ENCODE measurements at regions not wholly inside any gene's neighbourhood (a gene's known extent, or its start where the extent isn't known, plus 50 kb on each side); places are given as distances from the start of the nearest gene placed in this dataset.
"Not testable (repeated sequence)": the region's sequence is repeated elsewhere in the genome, so short reads cannot be mapped to it uniquely, and the experiment has no call there.

DNA sequence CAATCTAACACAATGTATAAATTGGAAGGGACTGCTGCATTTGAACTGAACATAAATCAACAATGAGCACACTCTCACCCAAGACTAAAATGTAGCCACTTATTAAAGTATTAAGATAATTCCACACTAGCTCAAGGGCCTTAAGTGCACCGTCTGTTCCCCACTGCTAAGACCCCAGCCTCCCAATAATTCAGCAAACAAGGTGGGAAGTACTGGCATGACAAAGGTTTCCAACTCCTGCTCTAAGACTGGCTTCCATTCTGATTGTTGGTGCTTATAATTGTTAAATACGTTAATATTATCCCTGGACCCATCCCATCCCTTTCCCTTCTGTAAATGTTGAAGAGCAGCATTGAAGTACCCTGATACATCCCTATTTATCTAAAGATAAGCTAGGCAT lies 636.7 kb downstream of the NR2F1-AS1 start:
- DNase-seq (ENCODE audit: low spot score) (no peak), FAIRE-seq (no peak)

DNA sequence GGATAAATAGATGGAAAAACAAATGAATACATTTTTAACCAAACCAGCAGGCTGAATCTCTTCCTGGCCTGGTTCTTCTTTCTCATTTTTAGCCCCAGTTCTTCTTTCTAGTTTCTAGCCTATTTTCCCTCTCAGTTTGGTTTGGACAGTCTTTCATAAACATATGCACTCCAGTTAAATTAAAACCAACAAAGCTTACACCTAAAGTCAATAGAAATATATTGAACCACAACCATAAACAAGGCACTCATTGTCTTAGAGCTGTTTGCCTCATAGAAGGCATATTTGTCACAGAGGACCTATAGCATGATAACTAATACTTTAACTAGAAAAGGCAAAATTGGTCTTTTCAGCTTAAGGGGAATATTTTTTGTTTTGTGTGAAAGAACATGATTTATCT lies 638.3 kb downstream of the NR2F1-AS1 start:
- DNase-seq (ENCODE audit: low spot score) = no peak
- FAIRE-seq = no peak

DNA sequence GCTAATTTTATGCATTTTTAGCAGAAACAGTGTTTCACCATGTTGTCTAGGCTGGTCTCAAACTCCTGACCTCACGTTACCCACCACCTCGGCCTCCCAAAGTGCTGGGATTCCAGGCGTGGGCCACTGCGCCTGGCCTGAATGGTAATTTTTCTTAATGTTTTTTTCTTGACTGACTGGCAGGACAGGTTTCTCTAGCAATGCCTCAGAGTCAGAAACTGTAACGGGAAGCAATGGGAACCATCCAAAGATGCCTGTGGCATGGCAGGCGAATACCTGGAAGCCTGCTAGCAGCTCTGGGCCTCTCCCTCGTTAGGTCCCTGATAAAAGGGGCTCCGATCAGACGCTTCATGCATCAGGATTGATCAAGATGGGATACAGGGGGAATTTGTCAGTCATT lies 639.2 kb downstream of the NR2F1-AS1 start:
- no peak for FAIRE-seq
- no peak for DNase-seq (ENCODE audit: low spot score)

DNA sequence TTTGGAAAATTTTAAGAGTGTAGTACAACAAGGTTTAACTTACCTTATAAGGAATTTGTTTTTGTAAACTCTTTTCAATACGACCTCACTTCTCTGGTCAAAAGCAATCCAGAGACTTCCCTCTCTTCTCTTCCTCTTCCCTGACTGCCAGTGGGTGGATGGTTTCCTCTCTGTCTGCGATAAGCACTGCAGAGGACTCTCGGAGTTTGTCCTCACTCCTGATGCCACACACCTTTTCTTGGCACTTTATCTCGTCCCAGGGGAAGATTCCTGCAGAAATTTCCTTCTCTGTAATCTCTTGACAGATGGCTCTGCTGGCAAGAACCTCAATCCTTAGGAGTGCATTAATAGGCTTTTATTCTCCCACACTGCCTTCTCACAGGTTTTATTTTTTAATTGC lies 641.6 kb downstream of the NR2F1-AS1 start:
- DNase-seq (ENCODE audit: low spot score) (no peak), FAIRE-seq (no peak)

DNA sequence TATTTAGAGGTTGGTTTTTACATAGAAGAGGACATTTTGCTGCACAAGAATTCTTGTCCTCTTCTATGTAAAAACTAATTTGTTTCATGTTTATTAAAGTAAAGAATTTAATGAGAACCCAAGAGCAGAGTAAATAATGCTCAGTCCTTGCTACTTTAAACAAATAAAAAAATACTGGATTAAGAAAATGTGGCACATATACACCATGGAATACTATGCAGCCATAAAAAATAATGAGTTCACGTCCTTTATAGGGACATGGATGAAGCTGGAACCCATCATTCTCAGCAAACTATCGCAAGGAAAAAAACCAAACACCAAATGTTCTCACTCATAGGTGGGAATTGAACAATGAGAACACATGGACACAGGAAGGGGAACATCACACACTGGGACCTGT lies 643.6 kb downstream of the NR2F1-AS1 start:
- FAIRE-seq; DNase-seq (ENCODE audit: low spot score): not testable (repeated sequence)

GRCh38 chr5:92930057-92930456 lies 651.0 kb downstream of the NR2F1-AS1 start:
- no peak for DNase-seq (ENCODE audit: low spot score)
- no peak for FAIRE-seq

DNA sequence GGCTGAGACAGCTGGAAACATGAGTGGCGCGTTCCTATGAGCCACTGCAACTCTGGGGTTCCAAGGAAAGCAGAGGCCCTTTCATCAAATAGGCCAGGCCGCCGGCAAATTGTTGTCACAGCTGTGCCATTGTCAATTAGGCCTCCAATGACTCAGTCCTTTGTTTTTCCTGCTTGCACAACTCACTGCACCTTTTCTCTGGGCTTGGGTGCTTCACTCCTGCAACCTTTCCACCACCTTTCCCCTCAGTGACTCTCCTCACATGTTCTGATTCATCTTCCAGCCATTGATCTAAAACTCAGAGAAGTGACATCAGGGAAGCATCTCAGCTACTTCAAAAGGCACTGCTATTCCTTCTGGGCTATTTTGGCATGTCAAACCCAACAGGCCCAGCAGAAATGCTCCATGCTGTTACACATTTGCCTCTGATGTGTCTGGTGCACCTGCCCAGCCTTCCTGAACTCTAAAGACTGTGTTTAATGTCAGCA lies 653.7 kb downstream of the NR2F1-AS1 start:
- no peak for DNase-seq (ENCODE audit: low spot score)
- no peak for FAIRE-seq

- FAIRE-seq (no peak), DNase-seq (ENCODE audit: low spot score) (no peak)
Observed at GRCh38 chr5:92923885-92924284, 657.1 kb downstream of the NR2F1-AS1 start.

GRCh38 chr5:92922231-92922967 lies 658.6 kb downstream of the NR2F1-AS1 start:
- no peak for FAIRE-seq
- DNase-seq (ENCODE audit: low spot score) = no peak

- FAIRE-seq (no peak), DNase-seq (ENCODE audit: low spot score) (no peak)
Observed at GRCh38 chr5:92917044-92917443, 664.0 kb downstream of the NR2F1-AS1 start.

DNA sequence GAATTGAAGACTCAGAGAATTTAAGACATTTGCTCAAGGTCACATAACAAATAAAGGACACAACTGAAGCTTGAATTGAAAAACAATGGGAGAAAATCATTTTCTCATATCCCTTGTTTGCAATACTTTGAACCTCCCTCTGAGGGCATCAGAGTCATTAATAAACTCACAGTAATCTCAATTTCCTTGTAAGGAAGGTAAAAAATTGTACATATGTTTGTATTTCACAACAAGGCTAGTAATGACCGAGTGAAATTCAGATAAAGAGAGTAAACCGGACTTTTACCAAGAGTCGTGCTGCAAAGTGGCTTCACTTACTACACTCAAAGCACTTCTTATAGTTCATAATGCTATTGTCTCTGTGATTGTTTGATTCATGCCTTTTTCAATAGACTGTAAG lies 665.0 kb downstream of the NR2F1-AS1 start:
- no peak for DNase-seq (ENCODE audit: low spot score)
- no peak for FAIRE-seq

- DNase-seq (ENCODE audit: low spot score) (no peak), FAIRE-seq (no peak)
Observed at GRCh38 chr5:92912283-92912682, 668.7 kb downstream of the NR2F1-AS1 start.

DNA sequence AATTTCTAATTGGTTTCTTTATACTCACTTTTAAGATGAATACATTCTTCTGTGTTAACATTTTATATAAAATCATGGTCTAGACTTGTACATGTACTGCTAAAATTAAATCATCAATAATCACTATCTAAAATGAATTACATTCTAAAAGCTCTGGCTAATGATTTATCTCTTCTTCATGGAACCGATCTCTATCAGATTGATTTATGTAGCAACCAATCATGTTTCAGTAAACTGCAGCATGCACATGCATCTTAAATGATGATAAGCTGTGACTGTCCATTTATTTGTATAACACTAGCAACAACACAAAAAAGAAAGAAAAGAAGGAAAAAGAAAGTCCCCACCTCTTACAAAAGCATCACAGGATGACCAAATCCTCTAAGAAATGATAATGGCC lies 669.2 kb downstream of the NR2F1-AS1 start:
- DNase-seq (ENCODE audit: low spot score) = no peak
- FAIRE-seq = no peak

- DNase-seq (ENCODE audit: low spot score) = no peak
- FAIRE-seq = no peak
Observed at GRCh38 chr5:92911293-92911692, 669.7 kb downstream of the NR2F1-AS1 start.

GRCh38 chr5:92909602-92909962 lies 671.4 kb downstream of the NR2F1-AS1 start:
- DNase-seq (ENCODE audit: low spot score) (no peak), FAIRE-seq (no peak)

- DNase-seq (ENCODE audit: low spot score) (no peak), FAIRE-seq (no peak)
Observed at GRCh38 chr5:92908952-92909601, 671.9 kb downstream of the NR2F1-AS1 start.

DNA sequence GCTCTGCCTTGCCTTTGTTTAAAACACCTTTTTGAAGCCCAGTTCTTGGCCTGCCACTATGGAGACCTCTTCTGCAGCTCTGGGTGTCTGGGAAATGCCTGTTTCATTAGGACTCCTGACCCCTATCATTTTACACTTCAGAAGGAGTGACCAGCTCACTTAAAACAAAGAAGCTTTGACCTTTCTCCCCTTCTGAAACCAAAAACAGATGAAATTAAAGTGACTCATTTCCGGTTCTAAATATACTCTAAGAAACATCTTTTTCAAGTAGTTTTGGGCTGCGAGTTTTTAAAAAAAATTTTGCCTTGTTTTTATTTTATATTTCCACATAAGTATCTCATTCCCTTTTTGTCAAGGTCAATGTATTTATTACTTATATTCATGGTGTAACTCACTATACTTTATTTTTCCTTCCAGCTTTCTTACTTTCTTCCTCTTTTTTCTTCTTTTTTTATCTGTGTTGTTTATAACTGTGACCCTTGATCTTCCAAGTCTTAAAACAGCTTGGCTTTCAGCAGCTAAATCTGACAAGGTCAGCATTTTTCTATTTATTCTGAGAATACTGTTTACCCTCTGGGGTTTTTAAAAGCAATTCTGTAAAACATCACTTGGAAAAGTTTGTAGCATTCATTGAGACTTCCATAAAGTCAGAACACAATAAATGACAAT lies 672.9 kb downstream of the NR2F1-AS1 start:
- FAIRE-seq = no peak
- DNase-seq (ENCODE audit: low spot score) = peak; percentile 4

DNA sequence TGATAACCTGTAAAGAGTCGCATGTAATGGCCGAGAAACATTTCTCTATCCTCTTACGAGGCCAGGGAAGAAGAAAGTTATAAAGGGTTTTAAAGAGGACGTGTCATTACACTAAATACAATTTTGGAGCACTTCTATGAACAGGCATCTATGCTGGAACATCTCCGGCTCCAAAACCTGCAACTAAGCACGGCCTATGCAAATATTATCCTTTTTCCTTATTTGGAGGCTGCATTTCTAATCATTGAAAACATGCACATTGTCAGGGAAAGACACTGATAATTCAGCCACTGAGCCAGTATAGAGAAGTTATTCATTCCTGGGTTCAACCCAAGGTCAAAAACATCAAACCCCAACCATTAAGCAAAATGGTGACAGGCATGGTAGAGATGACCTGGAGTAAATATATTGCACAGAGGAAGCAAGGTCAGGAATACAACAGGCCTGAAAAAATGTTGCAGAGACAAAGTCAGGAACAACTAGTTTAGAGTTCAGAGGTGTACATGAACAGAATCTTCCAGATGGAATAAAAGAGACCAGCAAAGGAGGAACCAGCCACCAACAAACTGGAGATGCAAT lies 674.1 kb downstream of the NR2F1-AS1 start:
- DNase-seq (ENCODE audit: low spot score) = no peak

DNA sequence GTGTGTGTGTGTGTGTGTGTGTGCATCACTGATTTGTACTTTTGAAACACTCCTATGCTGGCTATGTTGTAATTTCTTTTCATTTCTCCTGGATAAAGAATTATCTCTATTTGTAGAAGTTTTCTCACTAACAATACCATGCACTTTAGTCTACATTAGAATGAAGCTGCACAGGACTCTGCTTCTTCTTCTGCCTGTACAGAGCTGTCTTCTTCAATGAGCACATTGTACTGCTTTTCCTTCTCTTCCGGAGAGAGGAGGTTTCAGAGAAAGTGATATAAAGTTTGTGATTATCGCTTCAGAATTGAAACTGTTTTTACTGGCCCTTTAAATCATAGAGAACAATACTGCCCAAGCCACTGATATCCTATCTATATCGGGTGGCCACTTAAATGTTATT lies 677.0 kb downstream of the NR2F1-AS1 start:
- FAIRE-seq = no peak
- DNase-seq (ENCODE audit: low spot score) = no peak

More for the DNA sequence above, 674.1 kb downstream of the NR2F1-AS1 start:
- FAIRE-seq = no peak

DNA sequence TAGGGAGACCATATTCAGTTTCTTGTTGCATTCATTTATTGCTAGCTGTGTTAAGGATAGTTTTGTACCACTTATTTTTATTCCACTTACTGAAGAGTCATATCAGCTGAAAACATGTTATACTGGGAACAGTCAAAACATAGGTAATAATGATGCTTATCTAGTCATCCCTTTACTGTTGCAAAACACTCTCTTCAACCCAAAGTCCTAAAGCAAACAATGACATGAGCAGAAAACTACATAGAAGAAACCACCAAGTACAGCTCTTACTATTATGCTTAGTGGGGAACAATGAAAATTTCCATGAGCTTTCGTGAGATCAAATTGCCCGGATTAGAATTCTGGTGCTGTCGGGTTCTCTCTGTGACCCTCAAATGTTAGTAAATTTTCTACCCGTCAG lies 681.4 kb downstream of the NR2F1-AS1 start:
- FAIRE-seq (no peak), DNase-seq (ENCODE audit: low spot score) (no peak)

- FAIRE-seq (no peak), DNase-seq (ENCODE audit: low spot score) (no peak)
Observed at GRCh38 chr5:92896722-92897121, 684.3 kb downstream of the NR2F1-AS1 start.

DNA sequence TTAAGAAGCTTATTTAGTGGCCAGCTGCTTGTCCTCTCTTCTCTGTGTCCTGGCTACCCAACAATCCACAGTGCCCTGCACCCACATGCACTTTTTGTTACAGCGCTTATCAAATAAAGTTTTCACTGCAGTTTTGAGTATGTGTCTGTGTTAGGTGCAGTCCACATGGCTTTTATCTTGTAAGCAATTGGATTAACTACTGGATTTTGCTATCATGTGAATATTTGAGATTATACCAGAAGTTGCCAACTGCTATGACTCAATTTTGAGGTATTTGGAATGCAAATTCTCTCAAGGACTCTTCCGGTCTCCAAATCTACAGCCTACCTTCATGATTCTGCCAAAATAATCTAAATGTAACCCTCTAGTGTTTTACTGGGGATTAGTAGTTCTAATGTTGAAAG lies 690.2 kb downstream of the NR2F1-AS1 start:
- DNase-seq (ENCODE audit: low spot score) = no peak
- no peak for FAIRE-seq

Data from RCC 7860 (cell line).